ENCODE measurements at regions not wholly inside any gene's neighbourhood (a gene's known extent, or its start where the extent isn't known, plus 50 kb on each side); places are given as distances from the start of the nearest gene placed in this dataset.
"Not testable (repeated sequence)": the region's sequence is repeated elsewhere in the genome, so short reads cannot be mapped to it uniquely, and the experiment has no call there.

DNA sequence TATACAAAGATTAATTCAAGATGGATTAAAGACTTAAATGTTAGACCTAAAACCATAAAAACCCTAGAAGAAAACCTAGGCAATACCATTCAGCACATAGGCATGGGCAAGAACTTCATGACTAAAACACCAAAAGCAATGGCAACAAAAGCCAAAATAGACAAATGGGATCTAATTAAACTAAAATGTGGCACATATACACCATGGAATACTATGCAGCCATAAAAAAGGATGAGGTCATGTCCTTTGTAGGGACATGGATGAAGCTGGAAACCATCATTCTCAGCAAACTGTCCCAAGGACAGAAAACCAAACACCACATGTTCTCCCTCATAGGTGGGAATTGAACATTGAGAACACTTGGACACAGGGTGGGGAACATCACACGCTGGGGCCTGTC is 133.4 kb upstream of the APOOL start:
- H3K36me3 ChIP-seq (ENCODE audit: control insufficient read depth in 2 of 4, insufficient read depth in 4 of 4, low read length in 3 of 4); H2AFZ ChIP-seq (ENCODE audit: low read length); H3K4me1 ChIP-seq (replicated peaks in 1 of 4; ENCODE audit: control insufficient read depth in 3 of 4, insufficient read depth in 4 of 4, low read length in 3 of 4); H3K56ac ChIP-seq (replicated peaks; ENCODE audit: insufficient read length, low read depth, low read length); H3K23me2 ChIP-seq (ENCODE audit: low read depth, low read length); H3K4me3 ChIP-seq (ENCODE audit: extremely low read depth in 1 of 4, insufficient read depth in 2 of 4, low read depth in 3 of 4, low read length in 4 of 4); FAIRE-seq; H4K5ac ChIP-seq (ENCODE audit: insufficient read length, low read depth, low read length); H2BK5ac ChIP-seq (ENCODE audit: low read depth, low read length); H4K91ac ChIP-seq (replicated peaks; ENCODE audit: insufficient read length, low read length); H4K8ac ChIP-seq (ENCODE audit: extremely low read depth, insufficient read depth, low read length); H3K14ac ChIP-seq (ENCODE audit: insufficient read length); H2BK120ac ChIP-seq (replicated peaks; ENCODE audit: low read depth, low read length); H3K18ac ChIP-seq (ENCODE audit: extremely low read depth, low read length); H3K4ac ChIP-seq (replicated peaks; ENCODE audit: insufficient read length, low read depth, low read length); H3K4me2 ChIP-seq (ENCODE audit: insufficient read depth in 1 of 2, low read depth in 2 of 2, low read length in 2 of 2); H3K9ac ChIP-seq (replicated peaks in 1 of 4; ENCODE audit: extremely low read depth in 1 of 4, low read depth in 3 of 4, low read length in 3 of 4); H3K9me3 ChIP-seq (ENCODE audit: insufficient read depth in 2 of 2, low read depth in 1 of 2, low read length in 1 of 2); H4K20me1 ChIP-seq (replicated peaks in 1 of 2; ENCODE audit: control insufficient read depth in 1 of 2, insufficient read depth in 2 of 2, low read length in 2 of 2); H2AK5ac ChIP-seq (ENCODE audit: low read depth, low read length); H3K79me1 ChIP-seq (ENCODE audit: low read depth, low read length); CTCF ChIA-PET (ENCODE audit: partially characterized antibody); H2BK15ac ChIP-seq (ENCODE audit: low read length); DNase-seq (ENCODE audit: low read depth in 1 of 2, low spot score in 2 of 2); H2BK12ac ChIP-seq (ENCODE audit: low read depth, low read length); H3K79me2 ChIP-seq (ENCODE audit: control insufficient read depth in 1 of 2, insufficient read depth in 2 of 2, low read length in 2 of 2); POLR2A ChIA-PET (ENCODE audit: partially characterized antibody); H3K27me3 ChIP-seq (replicated peaks in 1 of 4; ENCODE audit: control insufficient read depth in 3 of 4, extremely low read depth in 1 of 4, insufficient read depth in 3 of 4, low read length in 3 of 4); H3K27ac ChIP-seq (ENCODE audit: low read depth, low read length); H3K23ac ChIP-seq (ENCODE audit: insufficient read length); H2BK20ac ChIP-seq (ENCODE audit: low read length): not testable (repeated sequence)
- WGBS, 2 experiments (ENCODE audit: extremely low coverage in 1 of 2, insufficient coverage in 1 of 2, insufficient read length in 1 of 2, insufficient replicate concordance in 2 of 2, low coverage in 1 of 2, low lambda C conversion rate in 2 of 2, missing lambda C conversion rate in 1 of 2): 86% methylated on average over 1 of the region's 1 CpG; no CpG with 5 or more reads in 1 of the 2 experiments

- WGBS, 2 experiments (ENCODE audit: extremely low coverage in 1 of 2, insufficient coverage in 1 of 2, insufficient read length in 1 of 2, insufficient replicate concordance in 2 of 2, low coverage in 1 of 2, low lambda C conversion rate in 2 of 2, missing lambda C conversion rate in 1 of 2): 86% methylated on average over 3 of the region's 5 CpGs; no CpG with 5 or more reads in 1 of the 2 experiments
- H2BK5ac ChIP-seq (ENCODE audit: low read depth, low read length); H2BK15ac ChIP-seq (ENCODE audit: low read length); H3K4me3 ChIP-seq (ENCODE audit: extremely low read depth in 1 of 4, insufficient read depth in 2 of 4, low read depth in 3 of 4, low read length in 4 of 4); H3K79me1 ChIP-seq (ENCODE audit: low read depth, low read length); H4K5ac ChIP-seq (ENCODE audit: insufficient read length, low read depth, low read length); POLR2A ChIA-PET (ENCODE audit: partially characterized antibody); H3K14ac ChIP-seq (ENCODE audit: insufficient read length); H3K36me3 ChIP-seq (ENCODE audit: control insufficient read depth in 2 of 4, insufficient read depth in 4 of 4, low read length in 3 of 4); H3K4ac ChIP-seq (replicated peaks; ENCODE audit: insufficient read length, low read depth, low read length); H2AFZ ChIP-seq (ENCODE audit: low read length); H3K4me1 ChIP-seq (replicated peaks in 1 of 4; ENCODE audit: control insufficient read depth in 3 of 4, insufficient read depth in 4 of 4, low read length in 3 of 4); H3K27ac ChIP-seq (ENCODE audit: low read depth, low read length); H3K9ac ChIP-seq (replicated peaks in 1 of 4; ENCODE audit: extremely low read depth in 1 of 4, low read depth in 3 of 4, low read length in 3 of 4); H2BK12ac ChIP-seq (ENCODE audit: low read depth, low read length); H2BK120ac ChIP-seq (replicated peaks; ENCODE audit: low read depth, low read length); H3K56ac ChIP-seq (replicated peaks; ENCODE audit: insufficient read length, low read depth, low read length); CTCF ChIA-PET (ENCODE audit: partially characterized antibody); H3K4me2 ChIP-seq (ENCODE audit: insufficient read depth in 1 of 2, low read depth in 2 of 2, low read length in 2 of 2); H4K20me1 ChIP-seq (replicated peaks in 1 of 2; ENCODE audit: control insufficient read depth in 1 of 2, insufficient read depth in 2 of 2, low read length in 2 of 2); H2AK5ac ChIP-seq (ENCODE audit: low read depth, low read length); H3K18ac ChIP-seq (ENCODE audit: extremely low read depth, low read length); H3K79me2 ChIP-seq (ENCODE audit: control insufficient read depth in 1 of 2, insufficient read depth in 2 of 2, low read length in 2 of 2); H3K27me3 ChIP-seq (replicated peaks in 1 of 4; ENCODE audit: control insufficient read depth in 3 of 4, extremely low read depth in 1 of 4, insufficient read depth in 3 of 4, low read length in 3 of 4); H2BK20ac ChIP-seq (ENCODE audit: low read length); H4K8ac ChIP-seq (ENCODE audit: extremely low read depth, insufficient read depth, low read length); H4K91ac ChIP-seq (replicated peaks; ENCODE audit: insufficient read length, low read length); H3K23me2 ChIP-seq (ENCODE audit: low read depth, low read length); H3K9me3 ChIP-seq (ENCODE audit: insufficient read depth in 2 of 2, low read depth in 1 of 2, low read length in 1 of 2); H3K23ac ChIP-seq (ENCODE audit: insufficient read length); DNase-seq (ENCODE audit: low read depth in 1 of 2, low spot score in 2 of 2); FAIRE-seq: not testable (repeated sequence)
Observed at GRCh38 chrX:84872160-84872771, 131.4 kb upstream of the APOOL start.

All from H1 (cell line).